ENCODE measurements at regions not wholly inside any gene's neighbourhood (a gene's known extent, or its start where the extent isn't known, plus 50 kb on each side); places are given as distances from the start of the nearest gene placed in this dataset.

DNA sequence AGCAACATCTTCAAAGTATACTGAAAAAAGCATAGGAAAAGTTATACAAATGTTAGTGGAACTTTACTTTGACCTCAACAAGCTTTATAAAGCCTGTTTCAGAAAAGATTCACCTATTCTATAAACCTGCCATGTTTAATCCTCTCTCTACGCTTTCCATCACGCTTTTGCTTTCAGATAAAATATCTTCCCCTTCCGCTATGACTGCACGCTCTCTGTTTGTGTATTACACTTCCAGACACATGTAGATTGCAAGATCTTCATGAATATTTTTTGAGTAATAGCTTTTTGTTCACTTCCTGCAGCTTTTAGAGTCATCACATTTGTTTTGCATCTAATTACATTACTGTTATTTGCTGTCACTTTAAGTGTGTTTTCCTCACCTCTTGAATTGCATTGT is 271.4 kb downstream of the RASSF9 start:
- H3K4me1 Mint-ChIP-seq (ENCODE audit: low read depth) = no peaks in the 10 kb centered on the region

DNA sequence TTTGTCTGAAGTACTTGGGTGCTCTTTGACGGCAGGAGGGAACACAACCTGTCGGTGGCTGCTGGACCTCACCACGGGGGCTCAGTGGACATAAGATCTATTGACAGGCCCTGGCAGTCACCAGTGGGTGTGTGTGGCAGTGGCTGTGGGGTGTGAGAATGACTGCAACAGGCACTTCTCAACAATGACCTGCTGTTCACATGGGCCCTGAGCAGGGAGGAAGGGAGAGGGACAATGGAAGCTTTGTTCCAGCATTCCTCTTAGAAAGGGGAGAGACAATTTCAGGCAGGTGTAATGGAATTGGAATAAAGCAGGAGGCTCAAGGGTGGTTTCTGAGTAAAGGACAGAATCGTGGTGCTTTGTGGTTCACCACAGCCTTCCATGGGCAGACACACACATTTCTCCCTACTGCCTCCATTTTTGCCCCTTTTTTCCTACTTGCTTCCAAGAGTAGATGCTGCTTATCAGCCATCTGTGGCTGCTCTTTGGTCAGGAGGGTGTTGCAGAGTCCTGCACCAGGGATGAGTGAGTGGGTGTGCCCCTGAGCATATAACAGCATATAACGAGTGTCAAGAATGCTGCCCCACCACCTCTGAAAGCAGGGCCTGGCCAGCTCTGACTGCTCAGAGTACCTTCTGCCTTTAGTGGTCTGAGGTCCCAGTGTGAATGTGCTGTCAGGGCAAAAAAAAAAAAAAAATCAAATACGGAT is 267.7 kb downstream of the RASSF9 start:
- Mint-ChIP-seq H3K4me3 (no peak overlapping the region), H3K4me1 (ENCODE audit: low read depth) (no peaks in the 10 kb centered on the region), H3K36me3 (no peaks in the 10 kb centered on the region), H3K27me3 (no peaks in the 10 kb centered on the region), H3K27ac (no peak overlapping the region), H3K9me3 (ENCODE audit: low read depth) (no peaks in the 10 kb centered on the region)

More for the DNA sequence above, 271.4 kb downstream of the RASSF9 start:
- H3K4me3 Mint-ChIP-seq = no peak overlapping the region
- H3K27ac Mint-ChIP-seq = no peak overlapping the region
- H3K36me3 Mint-ChIP-seq = no peaks in the 10 kb centered on the region
- no peaks in the 10 kb centered on the region for H3K9me3 Mint-ChIP-seq (ENCODE audit: low read depth)
- H3K27me3 Mint-ChIP-seq = no peaks in the 10 kb centered on the region

DNA sequence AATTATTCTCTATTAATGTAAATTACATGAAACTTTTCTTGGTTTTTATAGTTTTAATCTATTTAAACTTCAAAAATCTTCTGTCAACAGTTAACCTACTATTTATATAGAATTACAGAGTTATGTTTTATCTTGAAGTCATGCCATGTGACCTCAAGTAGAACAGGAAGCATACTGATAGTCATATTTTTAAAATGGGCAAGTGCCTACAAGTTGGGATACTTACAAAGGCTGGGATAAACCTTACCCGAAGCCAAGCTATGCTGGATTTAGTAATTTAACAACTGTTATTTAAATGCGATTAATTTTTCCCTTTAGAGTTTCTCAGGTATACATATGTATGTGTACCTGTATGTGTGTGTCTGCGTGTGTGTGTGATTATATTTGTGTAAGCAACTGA is 266.9 kb downstream of the RASSF9 start:
- Mint-ChIP-seq H3K27me3 (no peaks in the 10 kb centered on the region), H3K4me1 (ENCODE audit: low read depth) (no peaks in the 10 kb centered on the region), H3K4me3 (no peak overlapping the region), H3K27ac (no peak overlapping the region), H3K36me3 (no peaks in the 10 kb centered on the region), H3K9me3 (ENCODE audit: low read depth) (no peaks in the 10 kb centered on the region)

DNA sequence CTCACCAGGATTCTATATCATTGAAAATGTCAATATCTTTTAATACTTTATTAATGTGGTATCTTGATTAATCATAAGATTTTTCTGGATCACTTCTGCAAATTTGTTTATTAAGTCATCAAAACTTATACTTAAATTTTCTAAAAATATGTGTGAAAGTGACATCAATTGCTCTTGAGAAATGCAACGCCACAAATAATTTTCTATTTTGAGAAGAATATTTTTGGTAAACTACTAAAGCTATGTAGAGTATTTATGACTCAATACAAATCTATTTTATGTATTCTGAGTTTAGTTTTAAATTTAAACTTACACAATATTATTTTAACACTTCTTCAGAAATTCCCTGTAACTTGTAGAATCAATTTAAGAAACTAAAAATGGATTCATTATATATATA is 263.3 kb downstream of the RASSF9 start:
- Mint-ChIP-seq H3K4me3 (no peak overlapping the region), H3K27me3 (no peaks in the 10 kb centered on the region), H3K36me3 (no peaks in the 10 kb centered on the region), H3K4me1 (ENCODE audit: low read depth) (no peaks in the 10 kb centered on the region), H3K9me3 (ENCODE audit: low read depth) (no peaks in the 10 kb centered on the region), H3K27ac (no peak overlapping the region)

DNA sequence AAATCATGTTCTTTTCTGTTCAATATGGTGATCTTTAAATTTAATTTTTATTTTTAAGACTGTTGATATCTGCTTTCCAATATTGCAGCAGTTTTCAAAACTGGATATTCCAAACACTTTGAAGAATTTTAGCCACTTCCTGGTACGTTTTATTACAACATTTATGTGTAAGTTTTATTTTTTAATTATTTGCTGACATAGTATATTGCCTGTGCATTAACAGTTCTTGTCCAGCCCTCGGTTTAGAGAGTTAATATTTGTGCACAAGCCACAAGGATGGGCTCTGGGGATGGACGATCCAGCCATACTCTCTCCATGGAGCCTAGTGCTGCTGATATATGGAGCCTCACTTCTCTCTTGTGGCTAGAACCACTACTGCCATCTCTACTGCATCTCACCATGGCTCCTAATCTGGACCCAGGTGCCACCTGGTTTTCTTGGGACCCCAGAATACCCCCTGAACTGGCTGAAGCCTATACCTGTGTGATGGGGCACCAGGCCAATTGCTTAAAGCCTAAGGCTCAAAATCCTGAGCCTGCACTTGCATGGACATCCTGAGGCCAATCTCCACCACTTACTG is 262.5 kb downstream of the RASSF9 start:
- H3K4me1 Mint-ChIP-seq (ENCODE audit: low read depth) = no peaks in the 10 kb centered on the region

DNA sequence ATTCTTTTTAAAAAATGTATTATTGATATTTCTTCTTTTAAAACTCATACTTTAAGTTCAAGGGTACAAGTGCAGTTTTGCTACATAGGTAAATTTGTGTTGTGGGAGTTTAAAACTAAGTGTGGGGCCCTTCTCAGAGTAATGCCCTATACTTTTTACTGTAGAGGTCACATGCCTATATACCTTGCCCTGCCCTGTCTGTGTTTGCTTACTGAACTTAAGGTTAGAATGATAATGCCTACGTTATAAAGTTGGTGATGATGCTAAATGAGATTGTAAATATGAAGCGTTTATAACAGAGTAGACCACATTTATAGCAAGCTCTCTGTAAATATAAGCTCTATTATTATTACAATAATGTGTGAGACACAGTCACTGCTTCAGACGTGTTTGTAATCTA is 261.9 kb downstream of the RASSF9 start:
- H3K27me3 Mint-ChIP-seq = no peaks in the 10 kb centered on the region
- H3K36me3 Mint-ChIP-seq = no peaks in the 10 kb centered on the region
- no peaks in the 10 kb centered on the region for H3K9me3 Mint-ChIP-seq (ENCODE audit: low read depth)
- H3K4me3 Mint-ChIP-seq = no peak overlapping the region
- no peaks in the 10 kb centered on the region for H3K4me1 Mint-ChIP-seq (ENCODE audit: low read depth)
- H3K27ac Mint-ChIP-seq = no peak overlapping the region

More for the DNA sequence above, 262.5 kb downstream of the RASSF9 start:
- Mint-ChIP-seq H3K36me3 (no peaks in the 10 kb centered on the region), H3K4me3 (no peak overlapping the region), H3K27me3 (no peaks in the 10 kb centered on the region), H3K27ac (no peak overlapping the region), H3K9me3 (ENCODE audit: low read depth) (no peaks in the 10 kb centered on the region)

DNA sequence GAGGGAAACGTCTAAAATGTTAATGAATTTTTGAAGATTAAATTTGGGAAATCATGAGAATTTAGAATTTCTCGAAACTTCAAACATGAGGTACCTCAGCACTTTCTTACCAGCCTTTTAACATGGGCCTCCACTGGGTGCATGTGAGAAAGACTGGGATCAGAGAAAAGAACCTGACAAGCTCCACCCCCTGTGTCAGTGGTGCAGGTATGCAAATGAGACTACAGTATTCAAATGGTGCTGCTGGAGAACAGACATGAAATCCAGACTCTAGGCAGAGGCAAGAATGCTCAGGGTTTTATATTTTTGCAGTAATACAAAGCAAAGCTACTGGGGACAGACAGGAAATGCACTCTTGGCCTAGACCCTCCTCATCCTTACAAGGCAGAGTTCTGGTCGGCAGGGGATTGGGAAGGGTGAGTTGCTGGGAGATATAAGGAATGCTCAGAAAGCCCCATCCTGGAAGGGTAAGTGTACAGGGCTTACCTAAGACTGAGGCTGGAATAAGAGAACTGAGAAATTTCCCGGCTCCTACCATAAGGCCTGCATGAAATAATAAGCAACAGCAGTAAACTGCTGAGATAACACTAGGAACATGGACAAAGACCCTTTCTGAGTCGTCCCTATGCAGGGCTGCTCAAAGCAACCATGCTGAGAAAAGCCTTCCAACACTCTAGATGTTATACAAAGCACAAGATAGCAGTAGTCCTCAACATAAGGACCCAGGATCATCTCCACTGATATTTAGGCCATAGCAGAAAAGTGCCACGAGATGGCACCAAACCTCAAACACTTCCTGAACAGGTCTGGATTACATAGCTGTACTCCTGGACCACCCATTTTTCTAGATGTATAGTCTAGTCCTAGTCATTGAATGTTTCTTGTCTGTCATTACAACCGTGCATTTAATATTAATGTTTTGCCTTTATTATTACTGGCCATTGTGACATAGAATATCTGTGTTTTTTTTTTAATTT is 260.8 kb downstream of the RASSF9 start:
- Mint-ChIP-seq H3K27me3 (no peaks in the 10 kb centered on the region), H3K36me3 (no peaks in the 10 kb centered on the region), H3K4me3 (no peak overlapping the region), H3K27ac (no peak overlapping the region), H3K4me1 (ENCODE audit: low read depth) (no peaks in the 10 kb centered on the region), H3K9me3 (ENCODE audit: low read depth) (no peaks in the 10 kb centered on the region)

GRCh38 chr12:85580562-85581168 is 255.5 kb downstream of the RASSF9 start:
- Mint-ChIP-seq H3K27ac (no peak overlapping the region), H3K4me3 (no peak overlapping the region), H3K9me3 (ENCODE audit: low read depth) (no peaks in the 10 kb centered on the region), H3K27me3 (no peaks in the 10 kb centered on the region), H3K4me1 (ENCODE audit: low read depth) (no peaks in the 10 kb centered on the region), H3K36me3 (no peaks in the 10 kb centered on the region)

DNA sequence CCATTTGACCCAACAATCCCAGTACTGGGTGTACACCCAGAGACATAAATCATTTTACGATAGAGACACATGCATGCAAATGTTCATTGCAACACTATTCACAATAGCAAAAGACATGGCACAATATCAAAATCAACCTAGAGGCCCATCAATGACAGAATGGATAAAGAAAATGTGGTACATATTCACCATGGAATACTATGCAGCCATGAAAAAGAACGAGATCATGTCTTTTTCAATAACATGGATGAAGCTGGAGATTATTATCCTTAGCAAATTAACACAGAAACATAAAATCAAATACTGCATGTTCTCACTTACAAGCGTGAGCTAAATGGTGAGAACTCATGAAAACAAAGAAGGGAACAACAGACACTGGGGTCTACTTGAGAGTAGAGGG is 249.1 kb downstream of the RASSF9 start:
- Mint-ChIP-seq H3K27me3 (no peaks in the 10 kb centered on the region), H3K36me3 (no peaks in the 10 kb centered on the region), H3K27ac (no peak overlapping the region), H3K4me3 (no peak overlapping the region), H3K4me1 (ENCODE audit: low read depth) (no peaks in the 10 kb centered on the region), H3K9me3 (ENCODE audit: low read depth) (peaks cover 9% of the 10 kb centered on the region)

- Mint-ChIP-seq H3K27me3 (no peaks in the 10 kb centered on the region), H3K4me3 (no peak overlapping the region), H3K36me3 (no peaks in the 10 kb centered on the region), H3K4me1 (ENCODE audit: low read depth) (no peaks in the 10 kb centered on the region), H3K9me3 (ENCODE audit: low read depth) (peaks cover 10% of the 10 kb centered on the region), H3K27ac (no peak overlapping the region)
Observed at GRCh38 chr12:85588221-85588620, 248.0 kb downstream of the RASSF9 start.

DNA sequence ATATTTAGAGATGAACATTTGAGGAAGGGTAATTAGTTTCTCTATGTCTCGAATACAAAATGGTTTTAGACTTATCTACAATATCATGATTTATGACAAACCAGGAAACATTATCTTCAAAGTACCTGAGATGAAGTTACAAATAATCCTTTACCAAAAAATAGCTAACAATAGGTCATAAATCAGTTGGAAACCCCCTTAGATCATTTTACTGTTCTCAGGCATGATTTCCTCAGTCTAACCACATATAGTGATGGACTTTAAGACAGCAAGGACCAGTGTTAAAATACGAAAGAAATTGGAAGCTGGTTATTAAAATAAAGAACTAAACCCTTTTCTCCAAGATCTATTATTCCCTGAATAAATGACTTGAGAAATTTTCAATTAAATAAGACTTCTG is 235.4 kb downstream of the RASSF9 start:
- peaks cover 16% of the 10 kb centered on the region for H3K9me3 Mint-ChIP-seq (ENCODE audit: low read depth)
- H3K36me3 Mint-ChIP-seq = no peaks in the 10 kb centered on the region
- no peak overlapping the region for H3K27ac Mint-ChIP-seq
- H3K4me3 Mint-ChIP-seq = no peak overlapping the region
- H3K27me3 Mint-ChIP-seq = no peaks in the 10 kb centered on the region
- no peaks in the 10 kb centered on the region for H3K4me1 Mint-ChIP-seq (ENCODE audit: low read depth)

DNA sequence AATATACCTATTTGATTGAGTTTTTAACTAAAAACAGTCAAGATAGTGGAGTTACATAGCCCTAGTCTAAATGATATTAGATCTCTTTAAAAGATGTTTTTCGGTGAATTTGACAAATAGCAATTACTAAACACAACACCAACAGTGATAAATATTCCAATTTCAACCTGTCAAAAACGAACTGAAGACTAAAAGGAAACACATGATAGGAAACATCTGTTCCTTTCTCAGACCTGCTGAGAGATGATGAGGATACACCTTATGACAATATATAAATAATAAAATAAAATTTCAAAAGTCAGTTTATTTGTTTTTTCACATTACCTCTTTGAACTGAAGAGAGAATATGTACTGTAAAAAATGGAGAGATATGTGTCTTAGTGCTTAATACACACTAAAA is 232.7 kb downstream of the RASSF9 start:
- Mint-ChIP-seq H3K27me3 (no peaks in the 10 kb centered on the region), H3K4me3 (no peak overlapping the region), H3K36me3 (no peaks in the 10 kb centered on the region), H3K27ac (no peak overlapping the region), H3K4me1 (ENCODE audit: low read depth) (no peaks in the 10 kb centered on the region), H3K9me3 (ENCODE audit: low read depth) (peaks cover 12% of the 10 kb centered on the region)

DNA sequence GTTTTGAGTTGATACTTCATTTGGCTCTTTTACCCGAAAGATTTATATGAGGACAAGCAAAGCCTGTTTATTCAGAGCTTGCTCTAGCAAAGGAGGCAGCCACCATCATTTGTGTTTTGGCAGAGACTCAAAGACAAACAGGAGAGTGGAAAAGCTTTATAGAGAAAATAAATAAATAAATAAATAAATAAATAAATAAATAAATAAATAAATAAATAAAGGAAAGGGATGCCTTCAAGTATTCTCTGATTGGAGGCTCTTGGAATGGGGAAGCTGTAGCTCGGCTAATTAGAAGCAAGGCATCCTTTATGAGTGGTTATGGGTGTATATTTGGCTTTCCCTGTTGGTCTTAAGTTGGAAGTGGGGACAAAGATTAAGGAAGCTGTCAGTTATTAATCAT is 229.8 kb downstream of the RASSF9 start:
- H3K36me3 Mint-ChIP-seq = no peaks in the 10 kb centered on the region
- no peak overlapping the region for H3K4me3 Mint-ChIP-seq
- no peaks in the 10 kb centered on the region for H3K4me1 Mint-ChIP-seq (ENCODE audit: low read depth)
- H3K9me3 Mint-ChIP-seq (ENCODE audit: low read depth) = peaks cover 9% of the 10 kb centered on the region
- H3K27ac Mint-ChIP-seq = no peak overlapping the region
- H3K27me3 Mint-ChIP-seq = no peaks in the 10 kb centered on the region

- H3K4me1 Mint-ChIP-seq (ENCODE audit: low read depth) = no peaks in the 10 kb centered on the region
- H3K27ac Mint-ChIP-seq = no peak overlapping the region
- H3K9me3 Mint-ChIP-seq (ENCODE audit: low read depth) = peaks cover 4% of the 10 kb centered on the region
- H3K4me3 Mint-ChIP-seq = no peak overlapping the region
- H3K36me3 Mint-ChIP-seq = no peaks in the 10 kb centered on the region
- no peaks in the 10 kb centered on the region for H3K27me3 Mint-ChIP-seq
Observed at GRCh38 chr12:85609778-85610177, 226.4 kb downstream of the RASSF9 start.

DNA sequence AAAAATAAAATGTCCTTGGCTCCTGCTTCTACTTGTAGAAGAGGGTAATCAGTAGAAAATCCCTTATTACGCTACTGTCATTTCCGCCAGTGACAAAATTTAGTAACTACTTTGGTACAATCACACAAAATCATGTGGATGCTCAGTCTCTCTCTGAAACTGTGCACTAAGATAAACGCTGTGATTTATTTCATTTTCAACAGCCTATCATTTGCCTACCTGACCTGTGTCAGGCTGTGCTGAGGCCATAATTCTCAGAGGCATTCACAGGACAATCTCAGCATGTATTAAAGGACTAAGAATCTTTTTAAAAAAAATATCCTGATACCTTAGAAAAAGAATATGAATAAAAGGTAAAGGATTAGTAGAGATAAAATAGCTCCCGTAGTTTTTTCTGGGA is 226.0 kb downstream of the RASSF9 start:
- Mint-ChIP-seq H3K4me1 (ENCODE audit: low read depth) (no peaks in the 10 kb centered on the region), H3K27me3 (no peaks in the 10 kb centered on the region), H3K36me3 (no peaks in the 10 kb centered on the region), H3K9me3 (ENCODE audit: low read depth) (peaks cover 4% of the 10 kb centered on the region), H3K27ac (no peak overlapping the region), H3K4me3 (no peak overlapping the region)

All from activated naive CD8-positive, alpha-beta T cell (primary cell).